PC-9 (cell line): ENCODE measurements at regions not wholly inside any gene's neighbourhood (a gene's known extent, or its start where the extent isn't known, plus 50 kb on each side); places are given as distances from the start of the nearest gene placed in this dataset.

ENCODE experiments used
- BruUV-seq: library from RNA; stranded (reverse); fragments of 400-500 nt; replicated peaks from 2 replicates; lab custom pipeline; 2021; lab: Mats Ljungman, UMichigan
- CTCF ChIA-PET: fragments of 300-600 bp; sonication (Branson Sonifier 250); formaldehyde crosslinking; loops from one replicate; lab custom pipeline; 2022; ENCODE audit warnings: antibody characterized with exemption; lab: Charles Lee
- POLR2A ChIA-PET: fragments of 300-600 bp; sonication (Branson Sonifier 250); formaldehyde crosslinking; loops from one replicate; lab custom pipeline; 2022; ENCODE audit warnings: antibody characterized with exemption; ENCODE audit not compliant: unreplicated experiment; lab: Charles Lee
- DNase-seq, 2 experiments: peaks; one replicate each; pipeline versions ENCODE4 v3.0.0 to v3.0.0-alpha.2; 2015 to 2022; ENCODE audit warnings: mixed read lengths in 1 of 2
- H2AFZ ChIP-seq: fragments of 200-600 bp; sonication (generic); 2 replicates; pipeline ENCODE4 v1.8.1; 2017; ENCODE audit warnings: antibody characterized with exemption
- H3F3A ChIP-seq: fragments of 200-600 bp; sonication (generic); 2 replicates; pipeline ENCODE4 v1.8.1; 2017; ENCODE audit warnings: antibody characterized with exemption, mild to moderate bottlenecking, low read depth; ENCODE audit not compliant: insufficient read depth
- H3K27ac ChIP-seq: fragments of 200-600 bp; sonication (generic); 2 replicates; pipeline ENCODE4 v1.6.1; 2016; ENCODE audit warnings: mixed run types
- H3K27me3 ChIP-seq: fragments of 200-600 bp; sonication (generic); 2 replicates; pipeline ENCODE4 v1.6.1; 2016; ENCODE audit warnings: low read depth, mixed run types; ENCODE audit not compliant: insufficient read depth
- H3K36me3 ChIP-seq: fragments of 200-600 bp; sonication (generic); 2 replicates; pipeline ENCODE4 v1.6.1; 2016; ENCODE audit warnings: low read depth, mixed run types
- H3K4me1 ChIP-seq: fragments of 200-600 bp; sonication (generic); replicated peaks from 2 replicates; pipeline ENCODE4 v1.6.1; 2016; ENCODE audit warnings: mixed run types; ENCODE audit not compliant: insufficient read depth
- H3K4me2 ChIP-seq: fragments of 200-600 bp; sonication (generic); 2 replicates; pipeline ENCODE4 v1.6.1; 2017; ENCODE audit warnings: mixed run types
- H3K4me3 ChIP-seq: fragments of 200-600 bp; sonication (generic); 2 replicates; pipeline ENCODE4 v1.6.1; 2016; ENCODE audit warnings: mixed run types
- H3K79me2 ChIP-seq: fragments of 200-600 bp; sonication (generic); 2 replicates; pipeline ENCODE4 v1.6.1; 2017; ENCODE audit warnings: low read depth, mixed run types
- H3K9me2 ChIP-seq: fragments of 200-600 bp; sonication (generic); 2 replicates; pipeline ENCODE4 v1.8.1; 2017; ENCODE audit warnings: mild to moderate bottlenecking; ENCODE audit not compliant: insufficient read depth
- H3K9me3 ChIP-seq: fragments of 200-600 bp; sonication (generic); 2 replicates; pipeline ENCODE4 v1.8.1; 2016; ENCODE audit warnings: low read depth; ENCODE audit not compliant: insufficient read depth
- H4K20me1 ChIP-seq: fragments of 200-600 bp; sonication (generic); 2 replicates; pipeline ENCODE4 v1.8.1; 2017; ENCODE audit not compliant: insufficient read depth
- EZH2 ChIP-seq: fragments of 200-600 bp; sonication (generic); IDR thresholded peaks from 2 replicates; pipeline ENCODE4 v1.8.0; 2017; ENCODE audit warnings: antibody characterized with exemption, low read depth
- intact Hi-C: fragments of 100-400 bp; cut with micrococcal nuclease; formaldehyde crosslinking; loops from one replicate; pipeline ENCODE4 v1.10.0; 2022; ENCODE audit not compliant: unreplicated experiment
- TF ChIP-seq, protein P1 (sequence below): fragments of 200-600 bp; sonication (generic); conservative IDR thresholded peaks from 2 replicates; pipeline ENCODE4 v1.6.1; 2017; ENCODE audit warnings: mixed run types, antibody characterized with exemption, mild to moderate bottlenecking, moderate library complexity

DNA sequence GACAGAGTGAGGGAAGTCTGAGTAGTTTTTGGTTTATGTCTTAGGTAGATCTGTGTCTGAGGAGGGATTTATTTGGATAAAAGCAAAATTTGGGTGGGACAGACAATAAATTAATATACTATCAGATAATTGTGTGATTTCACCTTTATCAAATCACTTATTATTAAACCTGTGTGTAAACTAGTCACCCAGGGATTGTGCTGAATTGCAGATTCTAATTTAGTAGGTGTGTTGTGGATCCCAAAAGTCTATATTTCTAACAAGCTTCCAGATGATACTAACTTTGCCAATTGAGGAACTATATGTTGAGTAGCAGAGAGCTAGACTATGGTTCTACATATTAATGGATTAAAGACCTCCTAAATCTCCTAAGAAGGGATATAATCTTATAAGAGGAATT, 978.5 kb upstream of the FBXO33 start:
- ChIA-PET POLR2A (no interaction called here), CTCF (no interaction called here)
- Histone ChIP-seq H3K4me1 (no peaks in the 10 kb centered on the region), H3K79me2 (no peaks in the 10 kb centered on the region), H3K9me2 (no peaks in the 10 kb centered on the region), H2AFZ (no peak overlapping the region), H4K20me1 (no peaks in the 10 kb centered on the region), H3K36me3 (no peaks in the 10 kb centered on the region), H3K4me2 (no peak overlapping the region), H3K27ac (no peak overlapping the region), H3F3A (no peaks in the 10 kb centered on the region), H3K27me3 (no peaks in the 10 kb centered on the region), H3K4me3 (no peak overlapping the region), H3K9me3 (no peaks in the 10 kb centered on the region)
- TF ChIP-seq, protein P1, sequence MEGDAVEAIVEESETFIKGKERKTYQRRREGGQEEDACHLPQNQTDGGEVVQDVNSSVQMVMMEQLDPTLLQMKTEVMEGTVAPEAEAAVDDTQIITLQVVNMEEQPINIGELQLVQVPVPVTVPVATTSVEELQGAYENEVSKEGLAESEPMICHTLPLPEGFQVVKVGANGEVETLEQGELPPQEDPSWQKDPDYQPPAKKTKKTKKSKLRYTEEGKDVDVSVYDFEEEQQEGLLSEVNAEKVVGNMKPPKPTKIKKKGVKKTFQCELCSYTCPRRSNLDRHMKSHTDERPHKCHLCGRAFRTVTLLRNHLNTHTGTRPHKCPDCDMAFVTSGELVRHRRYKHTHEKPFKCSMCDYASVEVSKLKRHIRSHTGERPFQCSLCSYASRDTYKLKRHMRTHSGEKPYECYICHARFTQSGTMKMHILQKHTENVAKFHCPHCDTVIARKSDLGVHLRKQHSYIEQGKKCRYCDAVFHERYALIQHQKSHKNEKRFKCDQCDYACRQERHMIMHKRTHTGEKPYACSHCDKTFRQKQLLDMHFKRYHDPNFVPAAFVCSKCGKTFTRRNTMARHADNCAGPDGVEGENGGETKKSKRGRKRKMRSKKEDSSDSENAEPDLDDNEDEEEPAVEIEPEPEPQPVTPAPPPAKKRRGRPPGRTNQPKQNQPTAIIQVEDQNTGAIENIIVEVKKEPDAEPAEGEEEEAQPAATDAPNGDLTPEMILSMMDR = no peak
- TF ChIP-seq EZH2 = no peak
- BruUV-seq = no TSS peak
- intact Hi-C loops = no loop called here
- DNase-seq = no peak

DNA sequence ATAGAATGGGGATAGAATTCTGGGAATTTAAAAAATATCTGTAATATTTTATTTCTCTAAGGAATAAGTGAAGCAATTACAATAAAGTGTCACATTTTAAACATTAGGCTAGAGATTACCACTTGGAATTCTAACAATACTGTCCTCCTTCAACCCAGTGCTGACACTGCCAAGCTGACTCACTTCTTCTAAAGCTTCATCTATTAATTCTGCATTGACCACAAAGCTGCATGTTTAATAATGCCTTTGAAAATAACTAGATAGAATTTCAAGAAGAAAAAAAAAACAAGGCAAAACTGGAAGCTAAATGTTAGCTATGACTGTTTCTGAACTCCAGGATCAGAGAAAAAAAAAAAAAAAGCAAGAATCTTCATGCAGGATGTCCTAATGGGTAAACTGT, 970.7 kb upstream of the FBXO33 start:
- Histone ChIP-seq H3K36me3 (no peaks in the 10 kb centered on the region), H3K9me3 (no peaks in the 10 kb centered on the region), H3K27me3 (no peaks in the 10 kb centered on the region), H3F3A (no peaks in the 10 kb centered on the region), H3K4me2 (no peak overlapping the region), H4K20me1 (no peaks in the 10 kb centered on the region), H3K4me1 (no peaks in the 10 kb centered on the region), H3K79me2 (no peaks in the 10 kb centered on the region), H2AFZ (no peak overlapping the region), H3K9me2 (no peaks in the 10 kb centered on the region), H3K27ac (no peak overlapping the region), H3K4me3 (no peak overlapping the region)
- ChIA-PET POLR2A (interaction anchor here (0.5 kb wide), 1 partner anchor 207 kb away, joined by 3 read pairs; no protein-coding TSS in a partner anchor), CTCF (no interaction called here)
- TF ChIP-seq EZH2 = no peak
- TF ChIP-seq, protein P1 = no peak
- DNase-seq = no peak
- BruUV-seq = no TSS peak
- intact Hi-C loops = no loop called here

DNA sequence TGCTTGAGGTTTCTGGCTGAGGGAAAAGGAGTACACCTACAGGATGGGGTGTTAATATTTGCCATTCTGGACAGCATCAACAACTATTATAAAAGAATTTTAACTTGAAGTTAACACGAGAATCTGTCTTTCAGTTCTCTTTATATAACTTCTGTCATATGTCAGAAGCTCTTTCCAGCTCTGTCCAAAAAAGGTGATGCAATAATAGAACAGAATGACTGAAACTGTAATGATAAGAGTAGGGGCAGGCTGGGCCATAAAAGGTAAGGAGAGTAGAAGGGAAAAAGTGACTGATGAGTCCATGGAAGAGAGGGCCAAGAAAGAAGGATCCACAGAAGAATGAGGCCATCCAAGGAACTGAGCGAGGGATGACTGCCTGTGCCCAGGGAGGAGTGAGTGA, 966.7 kb upstream of the FBXO33 start:
- H4K20me1 ChIP-seq = no peaks in the 10 kb centered on the region
- H3K4me1 ChIP-seq = no peaks in the 10 kb centered on the region
- BruUV-seq = no TSS peak
- H3K27me3 ChIP-seq = no peaks in the 10 kb centered on the region
- POLR2A ChIA-PET = no interaction called here
- no peak for TF ChIP-seq EZH2
- TF ChIP-seq, protein P1 = no peak
- H3K27ac ChIP-seq = no peak overlapping the region
- no peaks in the 10 kb centered on the region for H3K9me3 ChIP-seq
- no peak overlapping the region for H2AFZ ChIP-seq
- H3K36me3 ChIP-seq = no peaks in the 10 kb centered on the region
- H3F3A ChIP-seq = no peaks in the 10 kb centered on the region
- H3K4me3 ChIP-seq = no peak overlapping the region
- CTCF ChIA-PET = no interaction called here
- intact Hi-C loops = no loop called here
- no peak for DNase-seq
- no peak overlapping the region for H3K4me2 ChIP-seq
- H3K9me2 ChIP-seq = no peaks in the 10 kb centered on the region
- no peaks in the 10 kb centered on the region for H3K79me2 ChIP-seq
